Ascending aorta (tissue), 2 donors: ENCODE measurements at regions not wholly inside any gene's neighbourhood (a gene's known extent, or its start where the extent isn't known, plus 50 kb on each side); places are given as distances from the start of the nearest gene placed in this dataset.

Experiments
- DNase-seq, 2 donors: peaks; one replicate each; pipeline ENCODE4 v3.0.0-alpha.2; 2019; ENCODE audit warnings: low spot score in 2 of 2
- H3K27ac ChIP-seq, 2 donors: fragments of 200-600 bp; sonication (generic); one replicate each; pipeline ENCODE4 v1.5.1; 2016 to 2017; ENCODE audit warnings: mild to moderate bottlenecking in 1 of 2
- H3K27me3 ChIP-seq: fragments of 200-600 bp; sonication (generic); one replicate; pipeline ENCODE4 v1.5.1; 2017
- H3K36me3 ChIP-seq, 2 donors: fragments of 200-600 bp; sonication (generic); one replicate each; pipeline ENCODE4 v1.5.1; 2016
- H3K4me1 ChIP-seq, 2 donors: fragments of 200-600 bp; sonication (generic); one replicate each; pipeline ENCODE4 v1.5.1; 2016 to 2017; ENCODE audit warnings: mild to moderate bottlenecking in 1 of 2
- H3K4me3 ChIP-seq, 2 donors: fragments of 200-600 bp; sonication (generic); one replicate each; pipeline ENCODE4 v1.5.1; 2016 to 2017; ENCODE audit warnings: mild to moderate bottlenecking in 1 of 2
- H3K9me3 ChIP-seq, 2 donors: fragments of 200-600 bp; sonication (generic); one replicate each; pipeline ENCODE4 v1.5.1; 2016
- intact Hi-C: fragments of 100-400 bp; cut with DNase I; formaldehyde crosslinking; loops from one replicate; pipeline ENCODE4 v1.15.1; 2023
- TF ChIP-seq, protein P1 (sequence below), 3 experiments: fragments of 200-600 bp in 2 of 3; fragments of 450-650 bp in 1 of 3; sonication (generic) in 2 of 3; IDR thresholded peaks; one replicate each; pipeline ENCODE4 v1.5.1; 2016 to 2019; ENCODE audit warnings: antibody characterized with exemption in 3 of 3, mild to moderate bottlenecking in 1 of 3, moderate library complexity in 1 of 3

- Histone ChIP-seq H3K9me3 (no peaks in the 10 kb centered on the region), H3K36me3 (no peaks in the 10 kb centered on the region), H3K4me1 (no peaks in the 10 kb centered on the region), H3K4me3 (no peak overlapping the region), H3K27me3 (no peaks in the 10 kb centered on the region), H3K27ac (no peak overlapping the region)
- TF ChIP-seq, protein P1, sequence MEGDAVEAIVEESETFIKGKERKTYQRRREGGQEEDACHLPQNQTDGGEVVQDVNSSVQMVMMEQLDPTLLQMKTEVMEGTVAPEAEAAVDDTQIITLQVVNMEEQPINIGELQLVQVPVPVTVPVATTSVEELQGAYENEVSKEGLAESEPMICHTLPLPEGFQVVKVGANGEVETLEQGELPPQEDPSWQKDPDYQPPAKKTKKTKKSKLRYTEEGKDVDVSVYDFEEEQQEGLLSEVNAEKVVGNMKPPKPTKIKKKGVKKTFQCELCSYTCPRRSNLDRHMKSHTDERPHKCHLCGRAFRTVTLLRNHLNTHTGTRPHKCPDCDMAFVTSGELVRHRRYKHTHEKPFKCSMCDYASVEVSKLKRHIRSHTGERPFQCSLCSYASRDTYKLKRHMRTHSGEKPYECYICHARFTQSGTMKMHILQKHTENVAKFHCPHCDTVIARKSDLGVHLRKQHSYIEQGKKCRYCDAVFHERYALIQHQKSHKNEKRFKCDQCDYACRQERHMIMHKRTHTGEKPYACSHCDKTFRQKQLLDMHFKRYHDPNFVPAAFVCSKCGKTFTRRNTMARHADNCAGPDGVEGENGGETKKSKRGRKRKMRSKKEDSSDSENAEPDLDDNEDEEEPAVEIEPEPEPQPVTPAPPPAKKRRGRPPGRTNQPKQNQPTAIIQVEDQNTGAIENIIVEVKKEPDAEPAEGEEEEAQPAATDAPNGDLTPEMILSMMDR (IDR thresholded peaks at IDR 0.05) = no peak
- intact Hi-C loops = no loop called here
- DNase-seq = peak in 1 of 2 donors; percentile 40
Measured at GRCh38 chr10:131806146-131806545, 94.7 kb upstream of the PPP2R2D start.

DNA sequence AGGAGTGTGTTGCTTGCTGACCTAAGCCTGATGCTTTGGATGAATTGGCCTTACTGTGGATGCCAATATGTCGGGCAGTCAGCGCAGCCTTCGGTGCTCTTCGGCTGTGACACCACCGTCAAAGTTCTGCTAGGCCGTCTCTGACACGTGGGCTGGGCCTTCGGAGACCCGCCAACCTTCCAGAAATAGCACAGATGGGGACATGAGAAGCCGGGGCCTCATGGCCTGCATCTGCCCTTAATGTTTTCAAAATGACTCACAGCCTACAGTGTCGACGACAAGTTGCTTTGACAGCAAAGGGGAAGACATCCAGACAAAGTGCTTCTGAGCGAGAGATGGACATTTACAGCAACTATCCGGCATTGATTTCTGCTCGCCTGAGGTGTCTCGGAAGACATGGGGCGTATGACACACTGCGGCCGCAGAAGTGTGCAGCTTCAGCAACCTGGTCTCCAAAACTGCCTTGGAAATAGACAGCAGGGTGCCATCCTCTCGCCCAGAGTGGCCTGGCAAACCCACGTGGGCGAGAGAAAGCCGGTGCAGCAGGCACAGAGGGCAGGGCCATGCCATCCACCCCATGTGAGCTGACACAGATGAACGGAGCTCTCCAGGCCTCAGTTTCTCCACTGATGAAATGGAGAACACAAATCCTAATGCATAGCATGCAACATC is 94.0 kb upstream of the PPP2R2D start:
- intact Hi-C loops = no loop called here
- peak in 1 of 2 donors; percentile 50 for DNase-seq

GRCh38 chr10:131808370-131808930 is 92.4 kb upstream of the PPP2R2D start:
- peak in 1 of 2 donors; percentile 15 for DNase-seq
- H3K9me3 ChIP-seq = no peaks in the 10 kb centered on the region
- H3K27me3 ChIP-seq = no peaks in the 10 kb centered on the region
- intact Hi-C loops = no loop called here
- TF ChIP-seq, protein P1 (IDR thresholded peaks at IDR 0.05) = no peak
- no peak overlapping the region for H3K4me3 ChIP-seq
- no peaks in the 10 kb centered on the region for H3K4me1 ChIP-seq
- no peaks in the 10 kb centered on the region for H3K36me3 ChIP-seq
- no peak overlapping the region for H3K27ac ChIP-seq

More for the DNA sequence above, 94.0 kb upstream of the PPP2R2D start:
- H3K27me3 ChIP-seq = no peaks in the 10 kb centered on the region
- H3K27ac ChIP-seq = no peak overlapping the region
- no peak overlapping the region for H3K4me3 ChIP-seq
- H3K4me1 ChIP-seq = no peaks in the 10 kb centered on the region
- H3K9me3 ChIP-seq = no peaks in the 10 kb centered on the region
- H3K36me3 ChIP-seq = no peaks in the 10 kb centered on the region
- TF ChIP-seq, protein P1 (IDR thresholded peaks at IDR 0.05) = no peak

- peak in 1 of 2 donors; percentile 39 for DNase-seq
- Histone ChIP-seq H3K27me3 (no peaks in the 10 kb centered on the region), H3K36me3 (no peaks in the 10 kb centered on the region), H3K27ac (no peak overlapping the region), H3K4me1 (no peaks in the 10 kb centered on the region), H3K4me3 (no peak overlapping the region), H3K9me3 (no peaks in the 10 kb centered on the region)
- intact Hi-C loops = no loop called here
- TF ChIP-seq, protein P1 (IDR thresholded peaks at IDR 0.05) = no peak
Measured at GRCh38 chr10:131810036-131810804, 90.6 kb upstream of the PPP2R2D start.

DNA sequence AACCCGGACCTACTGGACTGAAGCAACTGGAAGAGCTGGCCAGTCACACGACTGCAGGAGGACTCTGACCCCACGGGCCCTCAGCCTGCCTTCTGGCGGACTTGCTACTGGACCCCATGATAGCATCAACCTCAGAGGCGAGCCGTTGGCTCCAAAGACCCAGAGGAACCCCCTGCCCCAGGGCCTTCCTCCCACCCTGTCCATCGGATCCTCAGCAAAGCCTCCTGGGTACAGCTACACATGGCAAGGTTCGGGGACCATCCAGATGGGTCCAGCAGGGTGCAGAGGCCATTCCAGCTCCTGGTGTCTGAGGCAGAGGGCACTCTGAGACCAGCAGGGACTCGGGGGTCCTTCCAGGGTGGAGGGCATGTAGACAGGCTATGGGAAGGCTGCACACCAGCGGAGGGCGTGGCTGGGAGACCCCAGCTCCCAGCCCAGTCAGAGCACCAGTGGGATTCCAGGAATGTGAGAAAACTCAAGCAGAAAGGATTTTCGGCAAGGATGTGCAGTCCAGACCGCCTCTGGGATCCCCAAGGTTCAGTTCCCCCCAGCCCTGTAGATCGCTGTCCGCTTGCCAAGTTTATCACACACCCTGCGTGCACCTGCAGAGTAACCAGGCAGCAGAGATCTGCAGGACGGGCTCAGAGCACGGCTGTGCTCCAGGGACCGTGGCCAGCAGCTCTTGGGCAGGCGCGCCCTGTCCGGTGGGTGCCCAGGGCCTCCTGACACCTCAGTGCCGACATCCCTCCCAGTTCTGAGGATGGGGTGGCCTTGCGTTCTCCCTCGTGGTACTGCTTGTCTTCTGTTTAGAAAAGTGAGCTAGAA is 89.8 kb upstream of the PPP2R2D start:
- Histone ChIP-seq H3K9me3 (no peaks in the 10 kb centered on the region), H3K27ac (no peak overlapping the region), H3K27me3 (no peaks in the 10 kb centered on the region), H3K36me3 (no peaks in the 10 kb centered on the region), H3K4me1 (no peaks in the 10 kb centered on the region), H3K4me3 (no peak overlapping the region)
- TF ChIP-seq, protein P1 (IDR thresholded peaks at IDR 0.05) = no peak
- intact Hi-C loops = no loop called here
- DNase-seq = peak in 1 of 2 donors; percentile 52
